Effector CD8-positive, alpha-beta T cell (primary cell): ENCODE measurements at regions not wholly inside any gene's neighbourhood (a gene's known extent, or its start where the extent isn't known, plus 50 kb on each side); places are given as distances from the start of the nearest gene placed in this dataset.

Experiments
- DNase-seq: peaks from one replicate; lab custom pipeline; 2025; lab: John Stamatoyannopoulos, UW

GRCh38 chr3:107992976-107993684 lies 97.7 kb downstream of the CD47 start:
- no peak for DNase-seq

- no peak for DNase-seq
These were observed 99.9 kb downstream of the CD47 start for GRCh38 chr3:107990926-107991325.

GRCh38 chr3:107990433-107990832 lies 100.4 kb downstream of the CD47 start:
- no peak for DNase-seq

- no peak for DNase-seq
These were observed 101.2 kb downstream of the CD47 start for GRCh38 chr3:107989661-107990060.

GRCh38 chr3:107988460-107989175 lies 102.2 kb downstream of the CD47 start:
- no peak for DNase-seq

GRCh38 chr3:107987036-107987939 lies 103.5 kb downstream of the CD47 start:
- DNase-seq, result no peak

- no peak for DNase-seq
These were observed 104.3 kb downstream of the CD47 start for GRCh38 chr3:107986505-107986904.

- no peak for DNase-seq
These were observed 105.3 kb downstream of the CD47 start for GRCh38 chr3:107985496-107985895.

- no peak for DNase-seq
These were observed 107.6 kb downstream of the CD47 start for GRCh38 chr3:107983247-107983646.

- no peak for DNase-seq
These were observed 108.7 kb downstream of the CD47 start for GRCh38 chr3:107982165-107982564.

GRCh38 chr3:107981471-107982111 lies 109.2 kb downstream of the CD47 start:
- no peak for DNase-seq

- DNase-seq, result no peak
These were observed 111.3 kb downstream of the CD47 start for GRCh38 chr3:107979538-107979937.

- no peak for DNase-seq
These were observed 112.4 kb downstream of the CD47 start for GRCh38 chr3:107978131-107979055.

- no peak for DNase-seq
These were observed 113.4 kb downstream of the CD47 start for GRCh38 chr3:107977221-107978130.

GRCh38 chr3:107976202-107976800 lies 114.5 kb downstream of the CD47 start:
- no peak for DNase-seq

GRCh38 chr3:107975529-107976201 lies 115.2 kb downstream of the CD47 start:
- DNase-seq, result no peak

GRCh38 chr3:107973961-107974360 lies 116.9 kb downstream of the CD47 start:
- DNase-seq, result no peak

- DNase-seq, result no peak
These were observed 117.7 kb downstream of the CD47 start for GRCh38 chr3:107973152-107973551.
